Neuronal stem cell (in vitro differentiated cells): ENCODE measurements at regions not wholly inside any gene's neighbourhood (a gene's known extent, or its start where the extent isn't known, plus 50 kb on each side); places are given as distances from the start of the nearest gene placed in this dataset.
A peak's percentile ranks its signal among the peaks of the same experiment; 100 is the strongest.

Experiments used
- DNase-seq: peaks from one replicate; pipeline ENCODE4 v3.0.0-alpha.2; 2013; ENCODE audit warnings: low spot score
- H2AFZ ChIP-seq: one replicate; pipeline ENCODE4 v1.6.1; 2013; ENCODE audit warnings: mild to moderate bottlenecking, low read length, inconsistent platforms
- H2AK5ac ChIP-seq: 2 replicates; pipeline ENCODE4 v1.6.1; 2013; ENCODE audit warnings: low read depth, mild to moderate bottlenecking, inconsistent platforms, low read length, moderate library complexity, mixed read lengths
- H2BK120ac ChIP-seq: 2 replicates; pipeline ENCODE4 v1.6.1; 2013; ENCODE audit warnings: low read depth, mild to moderate bottlenecking, inconsistent platforms, low read length, moderate library complexity, mixed read lengths
- H2BK12ac ChIP-seq: one replicate; pipeline ENCODE4 v1.6.1; 2013; ENCODE audit warnings: low read length, inconsistent platforms
- H2BK15ac ChIP-seq: 2 replicates; pipeline ENCODE4 v1.6.1; 2013; ENCODE audit warnings: mild to moderate bottlenecking, low read length, inconsistent platforms, mixed read lengths
- H2BK5ac ChIP-seq: one replicate; pipeline ENCODE4 v1.6.1; 2013; ENCODE audit warnings: inconsistent platforms, mild to moderate bottlenecking, low read length, moderate library complexity
- H3K14ac ChIP-seq: one replicate; pipeline ENCODE4 v1.6.1; 2013; ENCODE audit warnings: low read length, inconsistent platforms
- H3K18ac ChIP-seq: 2 replicates; pipeline ENCODE4 v1.6.1; 2013; ENCODE audit warnings: low read length, inconsistent platforms
- H3K23ac ChIP-seq: 2 replicates; pipeline ENCODE4 v1.6.1; 2013; ENCODE audit warnings: low read depth, mild to moderate bottlenecking, mixed read lengths, low read length, inconsistent platforms; ENCODE audit not compliant: poor library complexity
- H3K27ac ChIP-seq: replicated peaks from 3 replicates; pipeline ENCODE4 v1.5.1; 2013; ENCODE audit warnings: low read length, inconsistent platforms
- H3K27me3 ChIP-seq, 3 experiments: 2 replicates each; pipeline ENCODE4 v1.6.1; 2013; ENCODE audit warnings: low read length in 3 of 3, mild to moderate bottlenecking in 2 of 3, inconsistent platforms in 1 of 3, low read depth in 1 of 3, mixed read lengths in 1 of 3, moderate library complexity in 1 of 3; ENCODE audit not compliant: control insufficient read depth in 3 of 3, insufficient read depth in 3 of 3
- H3K36me3 ChIP-seq, 2 donors: replicated peaks in 1 of 2; 2 replicates each; pipeline ENCODE4 v1.6.1; 2013; ENCODE audit warnings: low read length in 2 of 2; ENCODE audit not compliant: control insufficient read depth in 2 of 2, insufficient read depth in 2 of 2
- H3K4ac ChIP-seq: 2 replicates; pipeline ENCODE4 v1.6.1; 2013; ENCODE audit warnings: inconsistent platforms, mild to moderate bottlenecking, low read length, moderate library complexity
- H3K4me1 ChIP-seq, 2 donors: 1 replicate in 1 of 2; 2 replicates in 1 of 2; pipeline ENCODE4 v1.6.1; 2013; ENCODE audit warnings: low read length in 2 of 2, low read depth in 1 of 2; ENCODE audit not compliant: control insufficient read depth in 2 of 2, insufficient read depth in 1 of 2
- H3K4me2 ChIP-seq: one replicate; pipeline ENCODE4 v1.6.1; 2013; ENCODE audit warnings: mild to moderate bottlenecking, low read length, inconsistent platforms; ENCODE audit not compliant: insufficient read depth, poor library complexity, severe bottlenecking
- H3K4me3 ChIP-seq, 2 donors: 2 replicates each; pipeline ENCODE4 v1.5.1; 2013; ENCODE audit warnings: low read length in 2 of 2, mild to moderate bottlenecking in 2 of 2, inconsistent platforms in 1 of 2, moderate library complexity in 1 of 2
- H3K79me1 ChIP-seq: one replicate; pipeline ENCODE4 v1.6.1; 2013; ENCODE audit warnings: low read depth, mild to moderate bottlenecking, inconsistent platforms, low read length, moderate library complexity
- H3K9ac ChIP-seq: one replicate; pipeline ENCODE4 v1.6.1; 2013; ENCODE audit warnings: mild to moderate bottlenecking, low read depth, low read length, inconsistent platforms; ENCODE audit not compliant: poor library complexity
- H3K9me3 ChIP-seq, 2 donors: replicated peaks in 1 of 2; 2 replicates each; pipeline versions ENCODE3 to v1.6.1; 2013; ENCODE audit warnings: low read length in 2 of 2, mild to moderate bottlenecking in 2 of 2, inconsistent platforms in 1 of 2, low read depth in 1 of 2, mixed read lengths in 1 of 2, moderate library complexity in 1 of 2; ENCODE audit not compliant: control insufficient read depth in 2 of 2, insufficient read depth in 1 of 2
- H4K8ac ChIP-seq: one replicate; pipeline ENCODE4 v1.6.1; 2013; ENCODE audit warnings: low read depth, mild to moderate bottlenecking, inconsistent platforms, low read length, moderate library complexity
- H4K91ac ChIP-seq: one replicate; pipeline ENCODE4 v1.6.1; 2013; ENCODE audit warnings: low read length, low read depth, mild to moderate bottlenecking, inconsistent platforms; ENCODE audit not compliant: poor library complexity
- WGBS, 2 donors: extraction: QIAGEN DNeasy Blood & Tissue Kit; methylation state at CpG; one replicate each; pipeline ENCODE4 v1.1.7; 2013; ENCODE audit warnings: missing lambda C conversion rate in 2 of 2, mixed read lengths in 1 of 2; ENCODE audit not compliant: insufficient read length in 2 of 2, insufficient replicate concordance in 1 of 2; ENCODE audit errors: extremely low coverage in 2 of 2; 5-methylcytosine and 5-hydroxymethylcytosine counted together

DNA sequence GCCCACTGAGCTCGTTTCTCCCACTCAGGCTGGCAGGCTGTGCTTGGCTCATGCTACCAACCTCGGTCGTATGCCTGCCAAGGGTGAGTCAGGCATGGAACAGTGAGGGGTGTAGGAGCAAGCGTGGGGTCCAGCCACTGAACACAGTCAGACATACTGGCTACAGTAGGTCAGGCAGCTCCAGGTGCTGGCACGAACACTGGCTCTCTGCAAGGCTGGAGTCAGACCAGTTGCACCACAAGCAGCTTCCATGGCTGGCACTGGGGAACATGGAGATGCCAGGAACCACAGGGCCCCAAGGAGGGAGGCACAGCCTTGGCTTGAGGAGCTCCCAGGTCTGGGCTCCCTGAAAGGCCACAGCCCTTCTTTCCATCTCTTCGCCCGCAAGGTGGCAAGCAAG lies 410.7 kb upstream of the KIRREL3 start:
- no peaks in the 10 kb centered on the region for H3K27me3 ChIP-seq
- H3K4me3 ChIP-seq: peak overlapping the region in 1 of 2 donors; percentile 53
- H3K9ac ChIP-seq: no peak overlapping the region
- no peak overlapping the region for H2AK5ac ChIP-seq
- no CpG with 5 or more reads among the region's 7 CpGs for WGBS, 2 donors
- peaks cover 3% of the 10 kb centered on the region for H3K79me1 ChIP-seq
- H3K18ac ChIP-seq: peak overlapping the region; percentile 52
- H3K9me3 ChIP-seq: peaks cover 0 to 2% of the 10 kb centered on the region in 2 donors
- H2BK15ac ChIP-seq: no peak overlapping the region
- H2BK12ac ChIP-seq: no peak overlapping the region
- no peak overlapping the region for H3K4ac ChIP-seq
- no peak overlapping the region for H2BK120ac ChIP-seq
- H3K4me2 ChIP-seq: no peak overlapping the region
- no peak overlapping the region for H2BK5ac ChIP-seq
- H3K14ac ChIP-seq: no peak overlapping the region
- H3K4me1 ChIP-seq: no peaks in the 10 kb centered on the region
- no peaks in the 10 kb centered on the region for H3K36me3 ChIP-seq
- H4K91ac ChIP-seq: no peak overlapping the region
- no peak for DNase-seq
- H3K23ac ChIP-seq: no peak overlapping the region
- no peak overlapping the region for H4K8ac ChIP-seq
- no peak overlapping the region for H2AFZ ChIP-seq
- H3K27ac ChIP-seq: no peak overlapping the region

DNA sequence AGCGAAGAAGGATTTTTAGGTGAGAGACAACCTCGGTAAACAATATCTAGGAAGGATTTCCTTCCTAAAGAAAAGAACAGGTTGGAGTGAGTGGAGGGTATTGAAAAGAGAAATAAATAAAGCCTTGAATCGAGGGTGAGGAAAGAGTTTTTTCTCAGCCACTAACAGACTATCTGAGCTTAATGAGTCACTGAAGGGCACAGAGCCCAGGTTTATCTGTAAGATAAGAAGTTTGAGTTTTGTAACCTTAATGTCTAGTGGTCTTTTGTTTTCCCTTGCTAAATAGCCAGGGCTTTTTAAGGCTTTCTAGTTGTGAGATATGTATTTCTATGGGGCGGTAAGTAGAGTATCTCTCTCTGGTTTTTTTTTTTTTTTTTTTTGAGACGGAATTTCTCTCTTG lies 394.5 kb upstream of the KIRREL3 start:
- Histone ChIP-seq H2AFZ (no peak overlapping the region), H2BK15ac (no peak overlapping the region), H3K4me2 (no peak overlapping the region), H3K79me1 (no peaks in the 10 kb centered on the region), H3K4me3 (no peak overlapping the region), H3K18ac (no peak overlapping the region), H3K14ac (no peak overlapping the region), H3K27me3 (no peaks in the 10 kb centered on the region), H4K8ac (no peak overlapping the region), H3K27ac (no peak overlapping the region), H2BK12ac (no peak overlapping the region), H2BK5ac (no peak overlapping the region), H2AK5ac (no peak overlapping the region), H3K4ac (no peak overlapping the region), H3K23ac (no peak overlapping the region), H3K4me1 (peaks cover 0 to 3% of the 10 kb centered on the region in 2 donors), H3K9me3 (no peaks in the 10 kb centered on the region), H3K9ac (no peak overlapping the region), H3K36me3 (no peaks in the 10 kb centered on the region), H4K91ac (no peak overlapping the region), H2BK120ac (no peak overlapping the region)
- WGBS, 2 donors: no CpG with 5 or more reads among the region's 5 CpGs
- DNase-seq: no peak

- no peak for DNase-seq
Measured at GRCh38 chr11:127393460-127393997, 393.0 kb upstream of the KIRREL3 start.

DNA sequence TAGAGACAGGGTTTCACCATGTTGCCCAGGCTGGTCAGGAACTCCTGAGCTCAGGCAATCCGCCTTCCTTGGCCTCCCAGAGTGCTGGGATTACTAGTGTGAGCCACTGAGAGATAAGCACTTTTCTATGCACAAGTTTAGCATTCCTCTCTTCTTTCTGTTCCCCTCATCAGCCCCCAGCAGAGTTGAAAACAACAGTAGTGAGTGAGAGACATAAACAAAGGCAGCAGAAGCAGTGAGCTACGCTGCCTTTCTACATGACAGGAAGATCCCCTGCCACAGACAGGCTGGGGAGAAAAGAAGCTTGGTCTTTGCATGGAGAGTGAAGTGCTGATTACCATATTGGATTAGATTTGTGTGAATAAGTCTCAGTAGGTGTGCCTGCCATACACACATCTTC lies 392.0 kb upstream of the KIRREL3 start:
- Histone ChIP-seq H2BK120ac (no peak overlapping the region), H3K4me2 (no peak overlapping the region), H2AFZ (no peak overlapping the region), H3K36me3 (no peaks in the 10 kb centered on the region), H3K9me3 (no peaks in the 10 kb centered on the region), H3K79me1 (no peaks in the 10 kb centered on the region), H3K9ac (no peak overlapping the region), H3K18ac (no peak overlapping the region), H4K8ac (no peak overlapping the region), H3K4ac (no peak overlapping the region), H2BK5ac (no peak overlapping the region), H2BK12ac (no peak overlapping the region), H3K23ac (no peak overlapping the region), H3K14ac (no peak overlapping the region), H2AK5ac (no peak overlapping the region), H3K4me3 (no peak overlapping the region), H2BK15ac (no peak overlapping the region), H3K27ac (no peak overlapping the region), H3K27me3 (no peaks in the 10 kb centered on the region), H4K91ac (no peak overlapping the region), H3K4me1 (peaks cover 0 to 3% of the 10 kb centered on the region in 2 donors)
- DNase-seq: no peak
- no CpG with 5 or more reads among the region's 2 CpGs for WGBS, 2 donors

More at GRCh38 chr11:127393460-127393997, 393.0 kb upstream of the KIRREL3 start:
- Histone ChIP-seq H3K9ac (no peak overlapping the region), H2BK12ac (no peak overlapping the region), H3K27me3 (no peaks in the 10 kb centered on the region), H3K27ac (no peak overlapping the region), H2BK15ac (no peak overlapping the region), H2AFZ (no peak overlapping the region), H2BK5ac (no peak overlapping the region), H3K23ac (no peak overlapping the region), H2BK120ac (no peak overlapping the region), H3K4me1 (peaks cover 0 to 3% of the 10 kb centered on the region in 2 donors), H4K8ac (no peak overlapping the region), H3K4me3 (no peak overlapping the region), H3K18ac (no peak overlapping the region), H3K4ac (no peak overlapping the region), H2AK5ac (no peak overlapping the region), H4K91ac (no peak overlapping the region), H3K9me3 (no peaks in the 10 kb centered on the region), H3K36me3 (no peaks in the 10 kb centered on the region), H3K79me1 (no peaks in the 10 kb centered on the region), H3K4me2 (no peak overlapping the region), H3K14ac (no peak overlapping the region)
- no CpG with 5 or more reads among the region's 4 CpGs for WGBS, 2 donors
